CD4-positive, alpha-beta T cell (primary cell): ENCODE measurements at regions not wholly inside any gene's neighbourhood (a gene's known extent, or its start where the extent isn't known, plus 50 kb on each side); places are given as distances from the start of the nearest gene placed in this dataset.
"Not testable (repeated sequence)": the region's sequence is repeated elsewhere in the genome, so short reads cannot be mapped to it uniquely, and the experiment has no call there.

Experiments
- ATAC-seq: fragments of 200-7000 bp; cut with Tn5 transposase; one replicate; pipeline ENCODE4 v1.10.0; 2022; ENCODE audit warnings: mild to moderate bottlenecking; ENCODE audit not compliant: poor library complexity
- CTCF ChIA-PET: fragments of 350-600 bp; sonication (Branson Sonifier 250); formaldehyde crosslinking; loops from one replicate; lab custom pipeline; 2021; ENCODE audit warnings: antibody characterized with exemption, inconsistent platforms; lab: Charles Lee
- POLR2A ChIA-PET: fragments of 350-600 bp; sonication (Branson Sonifier 250); formaldehyde crosslinking; loops from one replicate; lab custom pipeline; 2021; ENCODE audit warnings: antibody characterized with exemption, inconsistent platforms; lab: Charles Lee
- DNase-seq, 14 experiments: peaks; one replicate each; pipeline ENCODE4 v3.0.0-alpha.2; 2013 to 2020; ENCODE audit warnings: mixed read lengths in 2 of 14
- H3K27ac ChIP-seq, 2 donors: one replicate each; pipeline versions ENCODE4 v1.5.1 to v1.7.0; 2013; ENCODE audit warnings: low read length in 2 of 2, low read depth in 1 of 2, mild to moderate bottlenecking in 1 of 2
- H3K27me3 ChIP-seq, 2 experiments: 1 replicate in 1 of 2; 2 replicates in 1 of 2; pipeline versions ENCODE4 v1.6.1 to v1.7.0; 2013; ENCODE audit warnings: low read length in 2 of 2, control low read depth in 1 of 2, mild to moderate bottlenecking in 1 of 2, moderate library complexity in 1 of 2; ENCODE audit not compliant: insufficient read depth in 2 of 2, control insufficient read depth in 1 of 2
- H3K36me3 ChIP-seq: one replicate; pipeline ENCODE4 v1.6.1; 2013; ENCODE audit warnings: low read length, control low read depth; ENCODE audit not compliant: insufficient read depth
- H3K4me1 ChIP-seq: one replicate; pipeline ENCODE4 v1.6.1; 2013; ENCODE audit warnings: low read length, control low read depth; ENCODE audit not compliant: insufficient read depth
- H3K4me3 ChIP-seq: one replicate; pipeline ENCODE4 v1.5.1; 2013; ENCODE audit warnings: mild to moderate bottlenecking, low read length, moderate library complexity
- H3K9me3 ChIP-seq, 2 experiments: 1 replicate in 1 of 2; 2 replicates in 1 of 2; pipeline versions ENCODE4 v1.6.1 to v1.7.0; 2013; ENCODE audit warnings: low read length in 2 of 2, mild to moderate bottlenecking in 2 of 2, control low read depth in 1 of 2, moderate library complexity in 1 of 2; ENCODE audit not compliant: control insufficient read depth in 1 of 2, insufficient read depth in 1 of 2
- H3K27ac Mint-ChIP-seq: one replicate; pipeline ENCODE4 v1.8.0; 2020; ENCODE audit warnings: mixed read lengths
- H3K27me3 Mint-ChIP-seq: one replicate; pipeline ENCODE4 v1.8.0; 2021; ENCODE audit warnings: mixed read lengths
- H3K36me3 Mint-ChIP-seq: one replicate; pipeline ENCODE4 v1.8.0; 2021; ENCODE audit warnings: low read depth, mixed read lengths
- H3K4me1 Mint-ChIP-seq: one replicate; pipeline ENCODE4 v1.8.0; 2021; ENCODE audit warnings: low read depth, mixed read lengths
- H3K4me3 Mint-ChIP-seq: one replicate; pipeline ENCODE4 v1.8.0; 2020; ENCODE audit warnings: mild to moderate bottlenecking, mixed read lengths
- H3K9me3 Mint-ChIP-seq: one replicate; pipeline ENCODE4 v1.8.0; 2020; ENCODE audit warnings: mixed read lengths
- CTCF ChIP-seq: fragments of 200-600 bp; IDR thresholded peaks from one replicate; pipeline ENCODE4 v1.8.0; 2022; ENCODE audit warnings: antibody characterized with exemption, mild to moderate bottlenecking
- intact Hi-C, 2 experiments: fragments of 100-400 bp; cut with DNase I in 1 of 2; cut with micrococcal nuclease in 1 of 2; formaldehyde crosslinking; loops; one replicate each; pipeline versions ENCODE4 v1.15.1 to v1.9.0; 2023 to 2025; cut with DNase I, micrococcal nuclease

DNA sequence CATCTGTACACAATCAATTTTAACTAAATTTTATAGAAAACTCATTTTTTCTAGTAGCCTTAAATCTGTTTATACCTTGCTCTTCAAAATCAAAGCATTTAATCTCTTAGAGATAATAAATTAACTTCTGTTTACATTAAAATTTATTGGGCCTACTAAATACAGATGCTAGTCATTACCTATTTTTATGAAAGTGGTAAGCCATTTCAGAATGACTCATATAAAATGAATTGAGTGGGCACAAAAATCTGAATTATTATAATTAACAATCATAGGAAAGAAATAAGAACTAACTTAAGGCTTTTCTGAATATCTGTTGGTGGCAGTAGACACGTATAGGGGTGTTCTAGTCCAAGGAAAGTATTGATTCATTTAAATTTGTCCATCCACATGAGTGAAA, 157.9 kb downstream of the KCNJ2 start:
- intact Hi-C loops: no loop called here
- DNase-seq: no peak
- Mint-ChIP-seq H3K27ac (no peak overlapping the region), H3K9me3 (no peaks in the 10 kb centered on the region), H3K36me3 (no peaks in the 10 kb centered on the region), H3K4me1 (no peaks in the 10 kb centered on the region), H3K4me3 (no peak overlapping the region), H3K27me3 (no peaks in the 10 kb centered on the region)
- CTCF ChIA-PET: no interaction called here
- no peak for TF ChIP-seq CTCF
- Histone ChIP-seq H3K4me1 (no peaks in the 10 kb centered on the region), H3K27me3 (no peaks in the 10 kb centered on the region), H3K9me3 (no peaks in the 10 kb centered on the region), H3K27ac (no peak overlapping the region), H3K4me3 (no peak overlapping the region), H3K36me3 (no peaks in the 10 kb centered on the region)
- no peak for ATAC-seq
- POLR2A ChIA-PET: no interaction called here

GRCh38 chr17:70327723-70328122, 158.4 kb downstream of the KCNJ2 start:
- CTCF ChIA-PET: no interaction called here

DNA sequence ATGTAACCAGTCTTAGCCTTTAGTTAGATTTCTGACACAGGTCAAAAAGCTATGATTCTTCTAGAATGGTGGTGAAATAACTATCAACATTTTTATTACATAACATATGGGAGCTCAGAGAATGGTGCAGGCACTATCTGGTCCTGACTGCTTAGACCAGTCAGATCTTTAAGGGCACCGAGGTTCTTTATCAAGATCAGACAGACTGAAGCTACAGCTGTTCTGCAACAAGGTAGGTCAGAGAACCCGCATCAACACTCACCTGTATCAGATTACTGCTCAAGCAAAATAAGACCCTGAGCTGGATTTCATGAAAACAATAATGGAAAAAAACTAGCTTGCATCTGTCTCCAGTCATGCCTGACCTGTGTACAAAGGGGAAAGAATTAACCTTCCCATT, 160.4 kb downstream of the KCNJ2 start:
- Mint-ChIP-seq H3K27ac (no peak overlapping the region), H3K9me3 (no peaks in the 10 kb centered on the region), H3K4me3 (no peak overlapping the region), H3K27me3 (no peaks in the 10 kb centered on the region), H3K36me3 (no peaks in the 10 kb centered on the region), H3K4me1 (no peaks in the 10 kb centered on the region)
- Histone ChIP-seq H3K36me3 (no peaks in the 10 kb centered on the region), H3K4me1 (no peaks in the 10 kb centered on the region), H3K27ac (no peak overlapping the region), H3K9me3 (no peaks in the 10 kb centered on the region), H3K27me3 (no peaks in the 10 kb centered on the region), H3K4me3 (no peak overlapping the region)
- no peak for ATAC-seq
- no peak for TF ChIP-seq CTCF
- CTCF ChIA-PET: no interaction called here
- DNase-seq: no peak
- POLR2A ChIA-PET: no interaction called here
- intact Hi-C loops: no loop called here

More at GRCh38 chr17:70327723-70328122, 158.4 kb downstream of the KCNJ2 start:
- Histone ChIP-seq H3K4me3 (no peak overlapping the region), H3K4me1 (no peaks in the 10 kb centered on the region), H3K27me3 (no peaks in the 10 kb centered on the region), H3K36me3 (no peaks in the 10 kb centered on the region), H3K9me3 (no peaks in the 10 kb centered on the region), H3K27ac (no peak overlapping the region)
- H3K27me3 Mint-ChIP-seq: no peaks in the 10 kb centered on the region
- intact Hi-C loops: no loop called here
- H3K9me3 Mint-ChIP-seq: no peaks in the 10 kb centered on the region
- no peak for DNase-seq
- POLR2A ChIA-PET: no interaction called here
- H3K27ac Mint-ChIP-seq: no peak overlapping the region
- H3K36me3 Mint-ChIP-seq: no peaks in the 10 kb centered on the region
- H3K4me3 Mint-ChIP-seq: no peak overlapping the region
- no peaks in the 10 kb centered on the region for H3K4me1 Mint-ChIP-seq
- no peak for TF ChIP-seq CTCF
- no peak for ATAC-seq

DNA sequence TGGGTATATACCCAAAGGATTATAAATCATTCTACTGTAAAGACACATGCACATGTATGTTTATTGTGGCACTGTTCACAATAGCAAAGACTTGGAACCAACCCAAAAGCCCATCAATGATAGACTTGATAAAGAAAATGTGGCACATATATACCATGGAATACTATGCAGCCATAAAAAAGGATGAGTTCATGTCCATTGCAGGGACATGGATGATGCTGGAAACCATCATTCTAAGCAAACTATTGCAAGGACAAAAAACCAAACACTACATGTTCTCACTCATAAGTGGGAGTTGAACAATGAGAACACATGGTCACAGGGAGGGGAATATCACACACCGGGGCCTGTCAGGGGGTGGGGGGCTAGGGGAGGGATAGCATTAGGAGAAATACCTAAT, 161.7 kb downstream of the KCNJ2 start:
- H3K36me3 ChIP-seq, H3K27ac Mint-ChIP-seq, H3K4me3 ChIP-seq, H3K9me3 ChIP-seq, DNase-seq, H3K27ac ChIP-seq, H3K27me3 Mint-ChIP-seq, H3K27me3 ChIP-seq, intact Hi-C loops, H3K4me3 Mint-ChIP-seq, H3K4me1 ChIP-seq, H3K36me3 Mint-ChIP-seq, ATAC-seq, H3K4me1 Mint-ChIP-seq, H3K9me3 Mint-ChIP-seq, CTCF ChIA-PET, POLR2A ChIA-PET: not testable (repeated sequence)
